Ishikawa (cell line): ENCODE measurements at regions not wholly inside any gene's neighbourhood (a gene's known extent, or its start where the extent isn't known, plus 50 kb on each side); places are given as distances from the start of the nearest gene placed in this dataset.

ENCODE experiments used
- CEBPB ChIP-seq: IDR thresholded peaks from 2 replicates; pipeline ENCODE4 v1.6.1; 2012
- CREB1 ChIP-seq: IDR thresholded peaks from 2 replicates; pipeline ENCODE4 v1.6.1; 2012; ENCODE audit warnings: low read depth
- EGR1 ChIP-seq: IDR thresholded peaks from 2 replicates; pipeline ENCODE4 v1.6.1; 2012
- EP300 ChIP-seq: IDR thresholded peaks from 2 replicates; pipeline ENCODE4 v1.6.1; 2012; ENCODE audit warnings: borderline replicate concordance
- FOXM1 ChIP-seq: IDR thresholded peaks from 2 replicates; pipeline ENCODE4 v1.6.1; 2012; ENCODE audit warnings: low read depth, borderline replicate concordance
- MAX ChIP-seq: IDR thresholded peaks from 2 replicates; pipeline ENCODE4 v1.6.1; 2012
- NFIC ChIP-seq: IDR thresholded peaks from 2 replicates; pipeline ENCODE4 v1.6.1; 2012
- RAD21 ChIP-seq: IDR thresholded peaks from 2 replicates; pipeline ENCODE4 v1.6.1; 2012; ENCODE audit warnings: low read depth
- REST ChIP-seq: IDR thresholded peaks from 2 replicates; pipeline ENCODE4 v1.6.1; 2012; ENCODE audit warnings: low read depth, mild to moderate bottlenecking
- TAF1 ChIP-seq: IDR thresholded peaks from 2 replicates; pipeline ENCODE4 v1.6.1; 2012; ENCODE audit warnings: low read depth, mild to moderate bottlenecking
- TCF12 ChIP-seq: IDR thresholded peaks from 2 replicates; pipeline ENCODE4 v1.6.1; 2012; ENCODE audit warnings: low read depth
- TEAD4 ChIP-seq: IDR thresholded peaks from 2 replicates; pipeline ENCODE4 v1.6.1; 2012
- USF1 ChIP-seq: IDR thresholded peaks from 2 replicates; pipeline ENCODE4 v1.6.1; 2012
- YY1 ChIP-seq: IDR thresholded peaks from 2 replicates; pipeline ENCODE4 v1.6.1; 2012; ENCODE audit warnings: low read depth
- ZBTB7A ChIP-seq: IDR thresholded peaks from 2 replicates; pipeline ENCODE4 v1.6.1; 2012; ENCODE audit warnings: low read depth

GRCh38 chr5:112512901-112513300, 93.8 kb upstream of the EPB41L4A start:
- TF ChIP-seq YY1 (no peak), FOXM1 (no peak), MAX (no peak), CEBPB (no peak), TAF1 (no peak), EGR1 (no peak), RAD21 (no peak), EP300 (no peak), NFIC (no peak), ZBTB7A (no peak), TCF12 (no peak)

- no peak for TF ChIP-seq ZBTB7A
- no peak for TF ChIP-seq MAX
- TF ChIP-seq YY1, result no peak
- no peak for TF ChIP-seq RAD21
- TF ChIP-seq NFIC, result no peak
- no peak for TF ChIP-seq REST
- no peak for TF ChIP-seq CREB1
- no peak for TF ChIP-seq TCF12
- no peak for TF ChIP-seq CEBPB
- no peak for TF ChIP-seq TAF1
- no peak for TF ChIP-seq USF1
- no peak for TF ChIP-seq EP300
- no peak for TF ChIP-seq TEAD4
- no peak for TF ChIP-seq FOXM1
- no peak for TF ChIP-seq EGR1
Measured at GRCh38 chr5:112514111-112514510, 95.0 kb upstream of the EPB41L4A start.

GRCh38 chr5:112525217-112525616, 106.1 kb upstream of the EPB41L4A start:
- no peak for TF ChIP-seq USF1

GRCh38 chr5:112528928-112529327, 109.9 kb upstream of the EPB41L4A start:
- TF ChIP-seq EP300 (no peak), NFIC (no peak), CREB1 (no peak), YY1 (no peak), RAD21 (no peak), EGR1 (no peak)

- TF ChIP-seq RAD21 (peak; percentile 60), NFIC (no peak)
Measured at GRCh38 chr5:112529525-112529924, 110.4 kb upstream of the EPB41L4A start.

- TF ChIP-seq REST (no peak), NFIC (no peak), EGR1 (no peak), EP300 (no peak), ZBTB7A (no peak), RAD21 (no peak)
Measured at GRCh38 chr5:112532654-112533360, 113.7 kb upstream of the EPB41L4A start.

GRCh38 chr5:112533362-112533761, 114.3 kb upstream of the EPB41L4A start:
- TF ChIP-seq EGR1 (no peak), YY1 (no peak), ZBTB7A (no peak), REST (0 out of 2 replicates have a peak, but pooled peaks have one; percentile 17), CEBPB (no peak), TCF12 (no peak)
